EL (cell line): ENCODE measurements at regions not wholly inside any gene's neighbourhood (a gene's known extent, or its start where the extent isn't known, plus 50 kb on each side); places are given as distances from the start of the nearest gene placed in this dataset.
"Not testable (repeated sequence)": the region's sequence is repeated elsewhere in the genome, so short reads cannot be mapped to it uniquely, and the experiment has no call there.

Experiments
- DNase-seq: peaks from one replicate; pipeline ENCODE4 v3.0.0-alpha.2; 2016

GRCh38 chr3:115204475-115204874 lies 57.4 kb upstream of the ZBTB20 start:
- DNase-seq, result no peak

GRCh38 chr3:115208066-115208750 lies 61.1 kb upstream of the ZBTB20 start:
- no peak for DNase-seq

GRCh38 chr3:115211810-115212492 lies 64.9 kb upstream of the ZBTB20 start:
- no peak for DNase-seq

GRCh38 chr3:115212615-115213014 lies 65.5 kb upstream of the ZBTB20 start:
- DNase-seq, result no peak

- not testable (repeated sequence) for DNase-seq
These were observed 66.0 kb upstream of the ZBTB20 start for GRCh38 chr3:115213052-115213451.

- DNase-seq, result no peak
These were observed 70.2 kb upstream of the ZBTB20 start for GRCh38 chr3:115217292-115217677.

- peak; percentile 63 for DNase-seq
These were observed 70.8 kb upstream of the ZBTB20 start for GRCh38 chr3:115217678-115218451.

GRCh38 chr3:115218859-115219258 lies 71.8 kb upstream of the ZBTB20 start:
- DNase-seq, result no peak

GRCh38 chr3:115224687-115225086 lies 77.6 kb upstream of the ZBTB20 start:
- DNase-seq, result no peak

- peak; percentile 45 for DNase-seq
These were observed 79.9 kb upstream of the ZBTB20 start for GRCh38 chr3:115226844-115227445.

- DNase-seq, result peak; percentile 54
These were observed 80.4 kb upstream of the ZBTB20 start for GRCh38 chr3:115227461-115227860.

- DNase-seq, result no peak
These were observed 81.2 kb upstream of the ZBTB20 start for GRCh38 chr3:115228266-115228665.

GRCh38 chr3:115232167-115232566 lies 85.1 kb upstream of the ZBTB20 start:
- no peak for DNase-seq

- DNase-seq, result peak; percentile 15
These were observed 85.9 kb upstream of the ZBTB20 start for GRCh38 chr3:115233021-115233420.

- DNase-seq, result peak; percentile 19
These were observed 89.4 kb upstream of the ZBTB20 start for GRCh38 chr3:115236496-115236895.

GRCh38 chr3:115239717-115240116 lies 92.6 kb upstream of the ZBTB20 start:
- DNase-seq, result peak; percentile 97

GRCh38 chr3:115244350-115244749 lies 97.3 kb upstream of the ZBTB20 start:
- DNase-seq, result no peak

- DNase-seq, result peak; percentile 94
These were observed 98.3 kb upstream of the ZBTB20 start for GRCh38 chr3:115245438-115245837.

GRCh38 chr3:115245899-115246298 lies 98.8 kb upstream of the ZBTB20 start:
- no peak for DNase-seq

- DNase-seq, result no peak
These were observed 99.5 kb upstream of the ZBTB20 start for GRCh38 chr3:115246461-115247020.

GRCh38 chr3:115248274-115248673 lies 101.2 kb upstream of the ZBTB20 start:
- DNase-seq, result peak; percentile 47

- no peak for DNase-seq
These were observed 104.4 kb upstream of the ZBTB20 start for GRCh38 chr3:115251509-115251908.

GRCh38 chr3:115252679-115253078 lies 105.6 kb upstream of the ZBTB20 start:
- DNase-seq, result no peak
